GM21367 (cell line): ENCODE measurements at regions not wholly inside any gene's neighbourhood (a gene's known extent, or its start where the extent isn't known, plus 50 kb on each side); places are given as distances from the start of the nearest gene placed in this dataset.

Experiments
- ATAC-seq: cut with Tn5 transposase; IDR thresholded peaks from one replicate; pipeline ENCODE4 v1.9.1; 2021; ENCODE audit not compliant: unreplicated experiment

DNA sequence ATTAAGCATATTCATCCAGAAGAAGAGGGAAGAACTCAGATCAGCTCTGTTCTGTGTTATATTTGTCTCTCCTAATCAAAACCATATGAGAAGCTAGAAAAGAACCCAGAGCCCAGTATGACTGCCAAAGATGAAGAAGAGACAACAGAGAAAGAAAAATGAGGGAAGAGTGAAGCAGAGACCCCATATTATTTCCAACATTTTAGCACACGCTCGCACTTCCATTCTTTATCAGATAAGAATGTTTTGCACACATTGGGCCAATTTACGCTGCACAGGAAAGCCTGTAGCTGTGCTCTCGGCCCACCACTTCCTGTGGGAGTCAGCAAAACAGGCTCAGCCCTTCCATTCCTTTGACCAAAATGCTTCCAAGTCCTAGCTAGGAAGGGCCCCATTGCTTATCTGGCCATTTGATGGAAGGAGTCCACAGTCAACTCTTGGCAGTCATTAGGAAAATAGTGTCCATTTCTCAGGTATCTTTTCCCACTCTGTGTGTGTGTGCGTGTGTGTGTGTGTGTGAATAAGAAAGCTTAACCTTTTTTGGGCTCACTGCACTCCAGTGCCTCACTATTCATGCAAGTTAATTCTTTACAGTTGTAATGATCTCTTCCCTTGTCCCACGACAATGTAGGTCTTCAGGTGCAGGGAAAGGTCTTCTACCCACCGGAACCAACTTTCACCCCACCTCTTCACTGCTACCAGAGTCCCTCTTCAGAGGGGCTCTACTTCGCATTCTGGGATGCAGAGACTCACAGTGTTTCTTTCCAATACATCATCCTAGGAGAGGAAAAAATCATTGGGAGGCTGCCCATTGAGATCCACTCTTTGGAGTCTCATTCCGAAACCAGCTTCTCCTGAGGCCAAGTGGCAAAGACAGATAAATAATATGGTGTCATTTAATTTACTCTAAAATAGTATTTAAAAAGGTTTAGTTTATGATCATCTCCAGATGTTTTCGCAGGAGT lies 237.5 kb downstream of the COG6 start:
- ATAC-seq = no peak

DNA sequence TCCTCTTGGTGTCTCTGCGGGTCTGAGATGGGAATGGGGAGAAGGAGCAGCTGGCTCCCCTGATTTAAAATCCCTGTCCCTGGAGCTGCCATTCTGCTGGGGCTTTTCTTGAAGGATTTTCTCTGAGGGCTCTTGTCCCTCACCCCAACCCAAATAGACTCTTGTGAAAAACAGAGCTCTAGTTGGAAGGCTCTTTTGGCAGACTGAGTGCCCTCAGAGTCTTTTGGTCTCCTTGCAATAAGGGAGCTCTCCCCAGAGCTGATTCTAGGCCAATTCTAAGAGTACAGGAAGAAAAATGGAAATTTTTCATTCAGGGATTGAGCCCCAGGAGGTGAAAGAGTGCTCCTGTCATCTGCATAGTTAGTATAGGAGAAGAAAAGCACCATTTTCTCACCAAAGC lies 238.3 kb downstream of the COG6 start:
- ATAC-seq = no peak

DNA sequence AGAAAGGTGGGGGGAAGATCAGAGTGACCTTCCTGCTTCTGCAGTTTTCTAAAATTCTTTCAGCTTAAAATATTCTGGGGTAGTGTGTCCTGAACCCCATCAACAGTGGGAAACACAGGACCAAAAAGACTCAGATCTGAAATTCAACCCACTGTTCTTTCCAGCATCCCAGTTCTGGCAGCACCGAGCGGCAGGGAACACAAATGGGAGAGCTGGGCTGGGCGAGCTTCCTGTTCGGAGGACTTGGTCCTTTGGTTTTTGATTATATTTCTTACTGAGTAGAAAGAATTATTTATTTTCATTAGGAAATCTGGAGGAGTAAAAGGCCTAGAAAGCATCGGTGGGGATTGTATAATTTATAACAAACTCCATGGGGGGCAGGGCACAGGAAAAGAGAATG lies 239.1 kb downstream of the COG6 start:
- ATAC-seq = no peak

DNA sequence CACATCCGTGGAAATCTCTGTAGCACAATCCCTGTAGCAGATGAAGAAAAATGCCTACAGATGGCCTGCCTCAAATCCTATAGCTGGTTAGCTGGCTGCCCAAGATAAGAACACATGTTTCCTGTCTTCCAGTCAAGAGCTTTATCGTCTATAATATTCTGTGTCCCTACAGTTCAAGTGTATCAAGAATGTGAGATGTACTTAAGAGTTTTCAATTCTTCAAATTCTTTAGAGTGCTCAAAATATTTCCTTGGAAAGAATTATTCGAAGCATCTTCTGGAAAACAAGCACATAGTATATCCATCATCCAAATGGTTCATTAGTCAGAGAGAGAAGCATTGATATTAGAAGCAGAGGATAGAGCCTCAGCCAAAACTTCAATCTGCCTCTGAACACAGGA lies 239.8 kb downstream of the COG6 start:
- ATAC-seq = no peak

DNA sequence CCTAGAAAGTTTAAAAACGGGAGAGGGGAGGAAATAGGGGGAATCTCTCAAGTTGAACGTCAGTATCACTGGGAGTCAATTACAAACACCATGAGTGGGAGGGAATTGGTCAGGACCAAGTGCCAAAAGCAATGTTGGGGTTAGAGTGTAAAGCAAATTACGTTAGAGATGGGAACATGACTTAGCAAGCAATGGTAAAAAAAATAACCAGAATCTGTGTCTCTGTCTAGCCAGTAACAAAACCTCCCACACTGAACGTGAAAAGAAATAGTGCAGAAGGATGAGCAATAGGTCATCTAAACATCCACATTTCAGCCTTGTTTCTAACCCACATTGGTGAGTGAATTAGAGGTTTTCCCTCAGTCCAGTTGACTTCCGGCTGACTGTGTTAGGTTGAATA lies 242.2 kb downstream of the COG6 start:
- no peak for ATAC-seq

DNA sequence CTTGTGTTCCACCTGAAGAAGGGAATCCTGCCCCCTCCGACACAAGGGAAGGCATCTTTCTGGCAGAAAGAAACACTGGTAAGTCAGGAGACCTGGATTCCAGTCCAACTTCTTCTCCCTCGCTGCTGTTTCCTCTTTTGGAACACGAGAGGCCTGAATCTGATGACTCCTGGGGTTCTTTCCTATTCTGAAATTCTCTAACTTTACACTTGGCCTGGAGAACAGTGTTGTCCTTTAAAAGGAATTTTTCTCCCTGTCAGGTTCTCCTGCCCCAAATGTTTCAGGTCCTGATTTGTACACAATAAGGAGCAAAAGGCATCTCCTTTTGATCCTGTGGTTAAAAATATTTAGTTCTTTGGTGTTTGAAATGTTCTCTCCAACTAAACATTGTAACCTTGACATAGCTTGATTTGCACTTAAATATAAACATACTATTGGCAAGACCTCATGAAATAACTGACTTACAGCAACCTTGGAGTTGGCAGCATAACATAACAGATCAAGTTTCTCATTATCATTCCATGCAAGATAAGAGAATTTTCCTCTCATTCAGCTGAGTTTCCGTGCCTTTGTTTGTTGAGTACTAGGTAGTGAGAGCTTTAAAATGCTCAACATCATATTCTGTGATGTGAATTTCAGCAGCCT lies 244.8 kb downstream of the COG6 start:
- no peak for ATAC-seq

DNA sequence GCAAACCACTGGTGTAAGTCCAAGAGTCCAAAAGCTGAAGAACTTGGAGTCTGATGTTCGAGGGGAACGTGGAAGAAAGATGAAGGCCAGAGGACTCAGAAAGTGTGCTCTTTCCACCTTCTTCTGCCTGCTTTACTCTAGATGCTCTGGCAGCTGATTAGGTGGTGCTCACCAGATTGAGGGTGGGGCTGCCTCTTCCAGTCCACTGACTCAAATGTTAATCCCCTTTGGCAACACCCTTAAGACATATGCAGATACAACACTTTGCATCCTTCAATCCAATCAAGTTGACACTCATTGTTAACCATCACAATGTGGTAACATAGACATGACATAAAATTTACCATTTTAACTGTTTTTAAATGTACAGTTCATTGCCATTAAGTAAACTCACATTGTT lies 249.5 kb downstream of the COG6 start:
- no peak for ATAC-seq

DNA sequence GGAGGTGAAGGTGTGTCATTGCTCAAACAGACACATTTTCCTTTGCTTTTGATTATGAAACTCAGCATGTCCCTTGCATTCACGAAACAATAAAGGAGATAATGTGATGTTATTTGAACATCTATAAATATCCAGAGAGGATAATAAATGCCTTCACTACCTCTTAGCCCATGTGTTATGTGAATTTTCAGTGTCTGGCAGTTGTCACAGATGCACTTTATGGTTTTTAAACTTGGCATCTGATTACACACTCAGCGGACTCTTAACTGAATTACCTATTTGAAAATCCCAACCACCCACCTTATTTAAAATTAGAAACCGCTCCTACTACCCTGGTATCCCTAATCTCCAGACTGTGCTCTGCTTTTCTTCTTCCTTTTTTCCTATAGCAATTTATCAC lies 254.2 kb downstream of the COG6 start:
- no peak for ATAC-seq

DNA sequence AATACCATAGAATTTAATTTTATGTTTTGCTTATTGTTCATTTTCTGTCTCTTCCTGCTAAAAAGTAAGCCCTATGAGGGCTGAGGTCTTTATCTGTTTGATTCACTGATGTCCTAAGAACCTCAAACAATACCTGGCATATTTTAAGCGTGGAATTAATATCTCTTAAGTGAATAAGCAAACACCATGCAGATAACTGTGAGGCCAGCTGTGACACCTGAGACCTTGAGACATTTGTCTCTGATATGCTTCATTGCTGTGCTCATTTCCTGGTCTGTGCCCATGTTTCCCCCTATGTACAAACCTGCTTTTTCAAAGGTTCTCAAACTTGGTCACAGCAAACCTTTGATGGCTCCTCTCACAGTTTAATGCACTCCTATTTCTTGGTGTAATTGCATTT lies 254.6 kb downstream of the COG6 start:
- ATAC-seq = no peak

DNA sequence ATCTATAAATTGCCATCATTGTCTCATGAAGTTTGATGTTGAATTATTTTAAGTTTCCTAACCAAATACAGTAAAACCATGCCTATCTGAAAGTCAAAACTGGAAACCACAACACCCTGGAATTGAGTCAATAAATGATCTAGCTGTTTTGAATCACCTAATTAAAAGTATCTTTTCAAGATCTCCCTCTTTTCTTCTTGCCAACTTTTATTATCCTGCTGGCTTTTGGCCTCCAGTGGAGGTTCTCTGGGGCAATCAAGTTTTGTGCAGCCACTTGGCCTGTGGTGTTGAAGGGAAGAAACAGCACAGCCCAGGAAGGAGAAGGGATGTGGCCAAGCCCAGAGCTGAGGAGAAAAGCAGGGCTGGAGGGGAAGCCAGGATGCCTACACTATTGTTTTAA lies 255.4 kb downstream of the COG6 start:
- no peak for ATAC-seq

DNA sequence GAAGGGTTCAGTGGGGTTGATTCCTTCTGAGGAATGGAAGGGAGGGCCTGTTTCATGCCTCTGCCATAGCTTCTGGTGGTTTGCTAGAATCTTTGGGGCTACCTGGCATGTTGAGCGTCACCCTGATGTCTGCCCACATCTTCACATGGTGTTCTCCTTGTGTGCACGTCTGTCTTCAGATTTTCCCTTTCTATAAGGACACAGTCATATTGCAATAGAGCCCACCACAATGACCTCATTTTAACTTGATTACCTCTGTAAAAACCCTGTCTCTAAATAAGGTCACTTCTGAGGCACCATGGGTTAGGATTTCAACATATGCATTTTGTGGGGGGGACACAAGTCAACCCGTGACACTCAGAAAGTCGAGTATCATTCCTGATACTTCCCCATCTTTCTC lies 257.9 kb downstream of the COG6 start:
- no peak for ATAC-seq

DNA sequence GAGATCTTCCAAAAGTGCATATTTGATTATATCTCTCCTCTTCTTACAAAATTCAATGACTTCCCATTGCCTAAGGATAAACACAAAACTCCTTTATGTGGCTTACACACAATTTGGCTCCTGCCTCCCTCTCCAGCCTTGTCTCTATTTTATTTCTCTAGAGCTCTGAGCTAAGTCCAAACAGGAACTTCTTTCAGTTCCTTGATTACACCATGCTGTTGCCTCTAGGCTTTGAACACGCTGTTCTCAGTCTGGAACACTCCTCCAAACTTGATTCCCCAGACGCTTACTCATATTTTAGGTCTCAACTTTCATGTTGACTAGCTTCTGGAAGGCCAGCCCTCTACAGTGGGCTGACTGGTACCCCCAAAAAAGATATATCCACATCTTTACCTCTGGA lies 258.5 kb downstream of the COG6 start:
- no peak for ATAC-seq

DNA sequence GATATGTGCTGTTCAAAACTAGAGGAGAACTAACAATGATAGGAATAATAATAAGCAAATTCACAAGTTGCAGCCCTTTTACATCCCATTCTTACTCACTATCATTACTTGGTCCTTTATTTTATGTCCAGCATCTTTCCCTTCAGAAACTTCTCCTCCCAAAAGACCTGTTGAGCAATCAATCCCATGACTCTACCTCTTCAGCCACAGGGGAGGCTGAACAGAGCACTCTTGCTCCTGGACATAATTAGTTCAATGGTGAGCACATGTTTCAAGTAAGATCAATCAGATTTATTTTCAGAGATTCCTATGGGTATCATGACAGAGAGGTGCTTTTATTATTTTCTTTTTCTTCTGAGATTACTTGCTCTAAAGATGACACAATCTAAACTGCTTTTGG lies 260.0 kb downstream of the COG6 start:
- ATAC-seq = no peak

DNA sequence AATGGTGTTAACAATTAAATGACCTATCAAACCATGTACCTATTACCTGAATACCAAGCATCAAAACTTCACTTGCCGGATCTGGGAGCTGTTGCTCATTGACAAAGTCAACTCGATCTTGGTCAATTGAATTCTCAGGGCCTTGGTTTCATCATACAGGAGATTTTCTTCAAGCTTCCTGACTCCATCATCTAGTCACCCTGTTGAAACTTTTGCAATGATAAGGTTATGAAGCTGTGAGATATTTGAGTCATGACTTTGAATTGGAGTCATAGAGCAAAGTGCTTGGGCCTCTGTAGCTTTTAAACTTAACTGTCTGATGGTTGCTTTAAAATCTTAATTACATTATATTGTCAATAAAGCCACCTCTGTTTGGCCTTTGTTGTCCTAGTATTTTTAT lies 260.9 kb downstream of the COG6 start:
- no peak for ATAC-seq

DNA sequence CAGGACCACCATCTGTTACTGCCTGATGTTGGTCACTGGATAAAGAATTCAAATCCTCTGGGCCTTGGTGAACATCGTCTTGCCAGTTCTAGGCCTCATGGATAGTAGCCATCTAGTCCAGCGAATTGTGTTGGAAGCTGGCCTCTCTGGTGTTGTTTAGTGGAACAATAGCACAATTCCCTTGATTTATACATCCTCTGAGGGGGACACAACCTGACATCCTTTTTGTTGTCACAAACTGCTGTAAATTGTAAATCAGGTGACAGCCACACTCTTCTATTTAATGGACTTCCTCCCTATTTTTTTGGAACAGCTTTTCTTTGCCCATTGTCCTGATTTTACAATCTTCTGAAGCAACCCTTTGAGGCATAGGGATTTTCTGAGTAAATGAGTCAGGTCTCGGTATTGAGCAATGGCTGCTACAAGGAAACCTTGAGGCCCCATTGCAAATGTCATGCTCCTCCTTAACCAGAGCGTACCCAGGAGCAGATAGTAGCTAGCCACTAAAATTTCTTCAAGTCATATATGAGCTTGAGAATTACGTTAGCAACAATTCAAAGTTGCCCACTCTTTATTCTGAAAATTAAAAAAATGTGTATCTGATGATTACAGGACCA lies 263.3 kb downstream of the COG6 start:
- ATAC-seq = no peak

DNA sequence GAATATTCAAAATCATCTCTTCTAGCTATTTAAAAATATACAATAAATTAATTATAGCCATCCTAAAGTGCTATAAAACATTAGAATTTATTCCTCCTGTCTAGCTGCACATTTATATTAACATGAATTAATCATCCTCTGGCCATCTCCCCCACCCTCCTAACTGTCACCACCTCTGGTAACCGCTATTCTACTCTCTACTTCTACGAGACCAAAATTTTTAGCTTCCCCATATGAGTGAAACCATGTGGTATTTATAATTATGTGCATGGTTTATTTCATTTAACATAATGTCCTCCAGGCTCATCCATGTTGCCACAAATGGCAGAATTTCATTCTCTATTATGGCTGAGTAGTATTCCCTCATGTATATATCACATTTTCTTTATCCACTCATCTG lies 265.2 kb downstream of the COG6 start:
- ATAC-seq = no peak

DNA sequence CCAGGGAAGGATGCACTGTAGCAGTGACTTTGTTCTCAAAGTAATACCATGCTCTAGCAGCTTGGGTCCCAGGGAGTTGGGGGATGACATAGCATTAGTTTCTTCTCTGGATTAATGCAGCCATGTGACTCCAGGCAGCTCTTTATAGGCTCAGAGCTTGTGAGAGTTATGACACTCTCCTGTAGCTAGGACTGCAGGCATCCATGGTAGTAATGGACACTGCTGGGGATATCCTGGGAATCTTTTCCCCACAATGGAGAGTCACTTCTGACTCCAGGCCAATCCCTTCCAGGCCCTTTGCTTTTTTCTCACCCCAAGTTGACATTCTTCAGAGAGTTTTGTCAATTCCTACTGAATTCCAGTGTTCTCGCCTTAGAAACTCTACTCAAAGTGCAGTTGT lies 270.9 kb downstream of the COG6 start:
- ATAC-seq = no peak

DNA sequence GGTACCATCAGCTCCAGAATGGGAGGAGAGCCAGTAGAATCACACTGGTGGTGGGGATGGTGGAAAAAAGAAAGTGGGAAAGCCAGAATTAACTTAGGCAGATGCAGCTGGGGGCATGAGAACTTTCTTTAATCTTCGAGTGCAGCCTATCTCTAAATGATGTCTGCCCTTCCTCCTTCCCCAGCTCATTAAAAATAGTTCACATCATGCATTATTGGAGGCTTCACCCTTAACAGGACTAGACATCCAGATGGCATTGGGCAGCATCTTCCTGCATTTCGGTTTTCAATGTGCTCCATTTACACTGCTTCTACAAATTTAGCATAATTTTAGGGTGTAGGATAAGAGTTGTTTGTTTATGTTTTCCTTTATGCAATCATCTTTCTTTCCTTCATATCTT lies 272.8 kb downstream of the COG6 start:
- ATAC-seq = no peak

DNA sequence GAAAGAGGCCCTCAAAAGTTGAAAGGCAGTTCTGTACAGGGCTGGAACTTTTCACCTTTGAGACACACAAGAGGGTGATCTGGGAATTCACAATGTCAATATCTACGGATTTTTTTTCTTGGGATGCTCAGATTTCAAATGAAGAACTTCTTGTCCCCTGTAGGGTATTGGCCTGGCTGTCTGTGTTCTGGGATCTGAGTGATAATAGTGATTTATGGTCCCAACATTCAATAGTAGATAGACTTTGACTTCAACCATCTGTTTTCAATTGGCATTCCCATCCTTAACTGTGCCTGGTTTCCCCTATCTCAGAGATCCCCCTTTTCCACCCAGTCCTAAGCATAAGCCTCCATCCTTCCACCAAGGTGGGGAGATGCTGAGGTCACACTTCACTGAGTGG lies 274.1 kb downstream of the COG6 start:
- ATAC-seq = no peak

DNA sequence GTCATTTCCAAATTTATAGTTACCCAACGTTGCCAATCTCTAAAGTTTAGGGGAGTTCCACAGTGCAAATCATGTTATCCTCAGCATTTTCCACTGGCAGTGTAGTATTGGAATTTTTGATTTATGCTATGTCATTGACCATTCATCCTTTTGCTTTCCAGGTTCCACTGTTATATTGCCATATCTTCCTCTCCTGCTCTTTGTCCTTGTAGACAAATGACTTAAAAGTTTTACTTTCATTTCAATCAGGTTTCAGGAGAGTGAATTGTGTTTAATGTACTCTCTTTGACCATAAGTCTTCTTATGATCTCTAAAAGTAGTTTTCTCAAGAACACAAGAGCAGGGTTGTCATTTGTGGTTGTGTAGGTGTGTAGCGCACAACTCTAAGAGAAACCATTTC lies 274.6 kb downstream of the COG6 start:
- ATAC-seq = no peak

DNA sequence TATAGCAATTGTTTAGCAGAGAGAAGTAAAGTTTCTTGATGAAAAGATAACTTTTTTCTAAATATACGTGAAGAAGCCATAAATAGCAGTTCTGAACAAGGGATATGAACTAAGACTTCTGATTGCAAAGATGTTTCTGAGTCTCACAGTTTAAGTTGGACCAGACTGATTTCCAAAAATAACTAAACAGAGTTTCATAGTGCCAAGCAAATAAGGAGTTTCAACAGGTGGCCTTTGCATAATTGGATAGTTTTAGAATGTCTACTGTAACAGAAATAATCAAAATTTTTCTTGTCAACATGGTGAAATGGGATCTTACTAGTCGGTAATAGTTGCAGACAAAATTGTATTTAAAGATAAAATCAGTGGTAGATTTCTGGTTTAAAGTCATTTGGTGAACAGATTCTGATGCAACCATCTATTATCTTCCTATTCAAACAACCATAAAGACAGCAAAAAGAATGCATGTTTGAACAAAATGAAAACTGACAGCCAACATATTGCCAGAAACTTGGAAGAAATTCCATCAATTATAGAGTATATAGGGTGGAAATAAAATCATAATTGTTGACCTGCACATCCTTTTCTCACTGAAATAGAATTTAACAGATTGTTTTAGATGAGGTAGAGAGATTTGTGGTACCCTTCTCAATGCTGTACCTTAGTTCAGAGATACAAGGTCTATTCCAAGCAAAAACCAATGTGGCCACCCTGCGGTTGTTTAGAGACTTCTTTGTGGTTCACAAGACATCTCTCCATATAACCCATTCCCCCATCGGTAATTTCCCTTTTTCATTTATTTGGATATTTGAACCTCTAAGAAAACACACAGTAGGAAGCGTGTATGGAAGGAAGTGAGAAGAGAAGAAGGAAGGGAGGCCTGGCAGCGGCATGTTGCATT lies 275.3 kb downstream of the COG6 start:
- ATAC-seq = no peak
